Tibial nerve (tissue), 4 donors: ENCODE measurements at regions not wholly inside any gene's neighbourhood (a gene's known extent, or its start where the extent isn't known, plus 50 kb on each side); places are given as distances from the start of the nearest gene placed in this dataset.

Source experiments
- EP300 ChIP-seq, 2 donors: sonication (generic); formaldehyde crosslinking; IDR thresholded peaks; one replicate each; pipeline ENCODE4 v1.6.1; 2017; ENCODE audit warnings: antibody characterized with exemption in 2 of 2, mild to moderate bottlenecking in 1 of 2
- POLR2A ChIP-seq, 2 donors: fragments of 450-650 bp; IDR thresholded peaks; one replicate each; pipeline ENCODE4 v1.6.1; 2017; ENCODE audit warnings: antibody characterized with exemption in 2 of 2, mild to moderate bottlenecking in 2 of 2, moderate library complexity in 2 of 2
- TF ChIP-seq, protein P1 (sequence below), 5 experiments: fragments of 200-600 bp in 3 of 5; fragments of 450-650 bp in 2 of 5; sonication (generic) in 3 of 5; IDR thresholded peaks; one replicate each; pipeline ENCODE4 v1.5.1; 2016 to 2019; ENCODE audit warnings: antibody characterized with exemption in 5 of 5, mild to moderate bottlenecking in 3 of 5, moderate library complexity in 2 of 5

GRCh38 chr2:21251216-21251980, 127.6 kb downstream of the TDRD15 start:
- TF ChIP-seq, protein P1, sequence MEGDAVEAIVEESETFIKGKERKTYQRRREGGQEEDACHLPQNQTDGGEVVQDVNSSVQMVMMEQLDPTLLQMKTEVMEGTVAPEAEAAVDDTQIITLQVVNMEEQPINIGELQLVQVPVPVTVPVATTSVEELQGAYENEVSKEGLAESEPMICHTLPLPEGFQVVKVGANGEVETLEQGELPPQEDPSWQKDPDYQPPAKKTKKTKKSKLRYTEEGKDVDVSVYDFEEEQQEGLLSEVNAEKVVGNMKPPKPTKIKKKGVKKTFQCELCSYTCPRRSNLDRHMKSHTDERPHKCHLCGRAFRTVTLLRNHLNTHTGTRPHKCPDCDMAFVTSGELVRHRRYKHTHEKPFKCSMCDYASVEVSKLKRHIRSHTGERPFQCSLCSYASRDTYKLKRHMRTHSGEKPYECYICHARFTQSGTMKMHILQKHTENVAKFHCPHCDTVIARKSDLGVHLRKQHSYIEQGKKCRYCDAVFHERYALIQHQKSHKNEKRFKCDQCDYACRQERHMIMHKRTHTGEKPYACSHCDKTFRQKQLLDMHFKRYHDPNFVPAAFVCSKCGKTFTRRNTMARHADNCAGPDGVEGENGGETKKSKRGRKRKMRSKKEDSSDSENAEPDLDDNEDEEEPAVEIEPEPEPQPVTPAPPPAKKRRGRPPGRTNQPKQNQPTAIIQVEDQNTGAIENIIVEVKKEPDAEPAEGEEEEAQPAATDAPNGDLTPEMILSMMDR (IDR thresholded peaks at IDR 0.05): no peak
- TF ChIP-seq POLR2A (IDR thresholded peaks at IDR 0.05) (no peak), EP300 (IDR thresholded peaks at IDR 0.05) (no peak)
